Heart left ventricle (tissue), 13 donors: ENCODE measurements at regions not wholly inside any gene's neighbourhood (a gene's known extent, or its start where the extent isn't known, plus 50 kb on each side); places are given as distances from the start of the nearest gene placed in this dataset.

Experiments
- CTCF ChIP-seq, 12 donors: fragments of 200-600 bp; sonication (generic) in 4 of 12; IDR thresholded peaks; one replicate each; pipeline versions ENCODE4 v1.5.0 to v1.8.0; 2018 to 2022; ENCODE audit warnings: antibody characterized with exemption in 12 of 12, mild to moderate bottlenecking in 5 of 12
- POLR2A ChIP-seq, 2 donors: fragments of 450-650 bp; IDR thresholded peaks; one replicate each; pipeline ENCODE4 v1.6.1; 2017; ENCODE audit warnings: antibody characterized with exemption in 2 of 2, mild to moderate bottlenecking in 2 of 2, moderate library complexity in 2 of 2
- donor health status: ischemic (EF 13 %, LVEDD 7.1; RV severe dilation, severe dysfunction).
- donor health status: DM: no; HTN: yes; CAD: no.
- donor health status: DM: no; HTN: no; CAD: no.
- donor health status: ischemic (EF 25% LVEDD 6.9; RV normal size, moderate dysfunction).
- donor health status: ischemic (EF 25% LVEDD 5.7; RV mildly dilated, moderate dysfunction).
- donor health status: ischemic (EF 35%, LVEDD 5.7; RV mildly dilated, moderate dysfunction).
- donor health status: nonischemic (EF 11% LVEDD 7.7; RV severe dilation, severe dysfunction).
- donor health status: DM: yes; HTN: yes; CAD: no.
- donor health status: PGD.
- donor health status: ischemic (EF 29% LVEDD 5.4; RV normal size, mild dysfunction).
- donor health status: nonischemic (EF 23%, LVEDD 6.1; RV moderate dilation, normal function).

- TF ChIP-seq CTCF (IDR thresholded peaks at IDR 0.05) (no peak), POLR2A (IDR thresholded peaks at IDR 0.05) (no peak)
These were observed 1306.2 kb upstream of the PCDH20 start for GRCh38 chr13:62721893-62722292.
